PC-3 (cell line): ENCODE measurements at regions not wholly inside any gene's neighbourhood (a gene's known extent, or its start where the extent isn't known, plus 50 kb on each side); places are given as distances from the start of the nearest gene placed in this dataset.

Source experiments
- EZH2 ChIP-seq: fragments of 300-600 bp; sonication (generic); IDR thresholded peaks from one replicate; pipeline ENCODE4 v1.6.1; 2017; ENCODE audit warnings: antibody characterized with exemption, mild to moderate bottlenecking, low read length; ENCODE audit not compliant: unreplicated experiment
- EZH2phosphoT487 ChIP-seq: fragments of 300-600 bp; sonication (generic); IDR thresholded peaks from 2 replicates; pipeline ENCODE4 v1.6.1; 2018; ENCODE audit warnings: mild to moderate bottlenecking, antibody characterized with exemption, low read length, borderline replicate concordance
- TF ChIP-seq, protein P1 (sequence below): fragments of 300-600 bp; sonication (generic); conservative IDR thresholded peaks from 2 replicates; pipeline ENCODE4 v1.5.1; 2017; ENCODE audit warnings: antibody characterized with exemption, low read depth, mild to moderate bottlenecking, low read length

GRCh38 chr7:52005613-52006012, 689.0 kb upstream of the COBL start:
- TF ChIP-seq EZH2phosphoT487 (no peak), EZH2 (no peak)
- TF ChIP-seq, protein P1, sequence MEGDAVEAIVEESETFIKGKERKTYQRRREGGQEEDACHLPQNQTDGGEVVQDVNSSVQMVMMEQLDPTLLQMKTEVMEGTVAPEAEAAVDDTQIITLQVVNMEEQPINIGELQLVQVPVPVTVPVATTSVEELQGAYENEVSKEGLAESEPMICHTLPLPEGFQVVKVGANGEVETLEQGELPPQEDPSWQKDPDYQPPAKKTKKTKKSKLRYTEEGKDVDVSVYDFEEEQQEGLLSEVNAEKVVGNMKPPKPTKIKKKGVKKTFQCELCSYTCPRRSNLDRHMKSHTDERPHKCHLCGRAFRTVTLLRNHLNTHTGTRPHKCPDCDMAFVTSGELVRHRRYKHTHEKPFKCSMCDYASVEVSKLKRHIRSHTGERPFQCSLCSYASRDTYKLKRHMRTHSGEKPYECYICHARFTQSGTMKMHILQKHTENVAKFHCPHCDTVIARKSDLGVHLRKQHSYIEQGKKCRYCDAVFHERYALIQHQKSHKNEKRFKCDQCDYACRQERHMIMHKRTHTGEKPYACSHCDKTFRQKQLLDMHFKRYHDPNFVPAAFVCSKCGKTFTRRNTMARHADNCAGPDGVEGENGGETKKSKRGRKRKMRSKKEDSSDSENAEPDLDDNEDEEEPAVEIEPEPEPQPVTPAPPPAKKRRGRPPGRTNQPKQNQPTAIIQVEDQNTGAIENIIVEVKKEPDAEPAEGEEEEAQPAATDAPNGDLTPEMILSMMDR, result no peak
